ENCODE measurements at regions not wholly inside any gene's neighbourhood (a gene's known extent, or its start where the extent isn't known, plus 50 kb on each side); places are given as distances from the start of the nearest gene placed in this dataset.
"Not testable (repeated sequence)": the region's sequence is repeated elsewhere in the genome, so short reads cannot be mapped to it uniquely, and the experiment has no call there.

- DNase-seq, result no peak
Measured at GRCh38 chr6:102986086-102986485, 1592.6 kb downstream of the GRIK2 start.

GRCh38 chr6:102984357-102984756 lies 1590.8 kb downstream of the GRIK2 start:
- DNase-seq, result no peak

- no peak for DNase-seq
Measured at GRCh38 chr6:102981490-102982015, 1588.0 kb downstream of the GRIK2 start.

- no peak for DNase-seq
Measured at GRCh38 chr6:102980951-102981350, 1587.4 kb downstream of the GRIK2 start.

- DNase-seq, result no peak
Measured at GRCh38 chr6:102961902-102962301, 1568.4 kb downstream of the GRIK2 start.

GRCh38 chr6:102950967-102951366 lies 1557.5 kb downstream of the GRIK2 start:
- no peak for DNase-seq

- no peak for DNase-seq
Measured at GRCh38 chr6:102944475-102944874, 1551.0 kb downstream of the GRIK2 start.

- DNase-seq, result no peak
Measured at GRCh38 chr6:102942206-102942605, 1548.7 kb downstream of the GRIK2 start.

- DNase-seq, result no peak
Measured at GRCh38 chr6:102936959-102937358, 1543.5 kb downstream of the GRIK2 start.

- DNase-seq, result no peak
Measured at GRCh38 chr6:102928109-102928508, 1534.6 kb downstream of the GRIK2 start.

GRCh38 chr6:102918161-102918560 lies 1524.7 kb downstream of the GRIK2 start:
- no peak for DNase-seq

GRCh38 chr6:102911571-102911970 lies 1518.1 kb downstream of the GRIK2 start:
- DNase-seq, result no peak

GRCh38 chr6:102910701-102911139 lies 1517.2 kb downstream of the GRIK2 start:
- DNase-seq, result not testable (repeated sequence)

GRCh38 chr6:102907181-102907580 lies 1513.7 kb downstream of the GRIK2 start:
- DNase-seq, result no peak

- no peak for DNase-seq
Measured at GRCh38 chr6:102902471-102902870, 1509.0 kb downstream of the GRIK2 start.

GRCh38 chr6:102895683-102896082 lies 1502.2 kb downstream of the GRIK2 start:
- no peak for DNase-seq

- no peak for DNase-seq
Measured at GRCh38 chr6:102885165-102885564, 1491.7 kb downstream of the GRIK2 start.

- no peak for DNase-seq
Measured at GRCh38 chr6:102853249-102853955, 1459.9 kb downstream of the GRIK2 start.

- no peak for DNase-seq
Measured at GRCh38 chr6:102848796-102849195, 1455.3 kb downstream of the GRIK2 start.

GRCh38 chr6:102848210-102848609 lies 1454.7 kb downstream of the GRIK2 start:
- no peak for DNase-seq

- DNase-seq, result no peak
Measured at GRCh38 chr6:102841060-102841459, 1447.6 kb downstream of the GRIK2 start.

GRCh38 chr6:102832021-102832420 lies 1438.5 kb downstream of the GRIK2 start:
- no peak for DNase-seq

- DNase-seq, result no peak
Measured at GRCh38 chr6:102820098-102820497, 1426.6 kb downstream of the GRIK2 start.

GRCh38 chr6:102815207-102815606 lies 1421.7 kb downstream of the GRIK2 start:
- no peak for DNase-seq
